Gastroesophageal sphincter (tissue), 3 donors: ENCODE measurements at regions not wholly inside any gene's neighbourhood (a gene's known extent, or its start where the extent isn't known, plus 50 kb on each side); places are given as distances from the start of the nearest gene placed in this dataset.

Experiments used
- EP300 ChIP-seq: sonication (generic); formaldehyde crosslinking; IDR thresholded peaks from one replicate; pipeline ENCODE4 v1.6.1; 2017; ENCODE audit warnings: antibody characterized with exemption, mild to moderate bottlenecking
- TF ChIP-seq, protein P1 (sequence below), 4 experiments: fragments of 200-600 bp in 2 of 4; fragments of 450-650 bp in 2 of 4; sonication (generic) in 1 of 4; IDR thresholded peaks; one replicate each; pipeline ENCODE4 v1.5.1; 2017 to 2019; ENCODE audit warnings: antibody characterized with exemption in 4 of 4, mild to moderate bottlenecking in 2 of 4, moderate library complexity in 2 of 4

DNA sequence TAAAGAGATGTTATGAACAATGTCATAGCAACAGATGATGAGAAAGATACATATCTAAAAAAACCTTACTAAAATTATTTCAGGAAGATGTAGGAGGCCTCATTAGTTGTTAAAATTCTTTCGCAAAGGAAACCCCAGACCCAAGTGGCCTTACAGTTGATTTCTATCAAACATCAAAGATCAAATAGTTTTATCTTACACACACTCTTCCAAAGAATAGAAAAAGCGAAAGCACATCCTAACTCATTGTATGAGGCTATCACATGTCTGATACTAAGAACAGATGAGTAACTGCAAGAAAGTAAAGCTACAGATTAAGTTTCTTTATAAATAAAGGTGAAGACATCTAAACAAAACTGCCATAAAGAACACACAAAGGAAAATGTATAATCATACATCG, 82.9 kb upstream of the GDF10 start:
- TF ChIP-seq, protein P1, sequence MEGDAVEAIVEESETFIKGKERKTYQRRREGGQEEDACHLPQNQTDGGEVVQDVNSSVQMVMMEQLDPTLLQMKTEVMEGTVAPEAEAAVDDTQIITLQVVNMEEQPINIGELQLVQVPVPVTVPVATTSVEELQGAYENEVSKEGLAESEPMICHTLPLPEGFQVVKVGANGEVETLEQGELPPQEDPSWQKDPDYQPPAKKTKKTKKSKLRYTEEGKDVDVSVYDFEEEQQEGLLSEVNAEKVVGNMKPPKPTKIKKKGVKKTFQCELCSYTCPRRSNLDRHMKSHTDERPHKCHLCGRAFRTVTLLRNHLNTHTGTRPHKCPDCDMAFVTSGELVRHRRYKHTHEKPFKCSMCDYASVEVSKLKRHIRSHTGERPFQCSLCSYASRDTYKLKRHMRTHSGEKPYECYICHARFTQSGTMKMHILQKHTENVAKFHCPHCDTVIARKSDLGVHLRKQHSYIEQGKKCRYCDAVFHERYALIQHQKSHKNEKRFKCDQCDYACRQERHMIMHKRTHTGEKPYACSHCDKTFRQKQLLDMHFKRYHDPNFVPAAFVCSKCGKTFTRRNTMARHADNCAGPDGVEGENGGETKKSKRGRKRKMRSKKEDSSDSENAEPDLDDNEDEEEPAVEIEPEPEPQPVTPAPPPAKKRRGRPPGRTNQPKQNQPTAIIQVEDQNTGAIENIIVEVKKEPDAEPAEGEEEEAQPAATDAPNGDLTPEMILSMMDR (IDR thresholded peaks at IDR 0.05) = no peak
- TF ChIP-seq EP300 = no peak
